IMR-90 (cell line): ENCODE measurements at regions not wholly inside any gene's neighbourhood (a gene's known extent, or its start where the extent isn't known, plus 50 kb on each side); places are given as distances from the start of the nearest gene placed in this dataset.

ENCODE experiments used
- BHLHE40 ChIP-seq: fragments of 150-350 bp; IDR thresholded peaks from 2 replicates; pipeline ENCODE4 v1.6.1; 2016; ENCODE audit warnings: mild to moderate bottlenecking, low read depth, low read length
- MXI1 ChIP-seq: IDR thresholded peaks from 2 replicates; pipeline ENCODE4 v1.6.1; 2012; ENCODE audit warnings: low read depth, mild to moderate bottlenecking, low read length, moderate library complexity, borderline replicate concordance
- RAD21 ChIP-seq: IDR thresholded peaks from 2 replicates; pipeline ENCODE4 v1.6.1; 2012; ENCODE audit warnings: low read length, improper control_type of control experiment
- TF ChIP-seq, protein P1 (sequence below): conservative IDR thresholded peaks from 2 replicates; pipeline ENCODE4 v1.5.1; 2012; ENCODE audit warnings: mild to moderate bottlenecking, low read depth, low read length, improper control_type of control experiment
- TF ChIP-seq, protein P2 (sequence below): fragments of 150-350 bp; IDR thresholded peaks from 2 replicates; pipeline ENCODE4 v1.6.1; 2016; ENCODE audit warnings: low read depth, mild to moderate bottlenecking, low read length, moderate library complexity, borderline replicate concordance

DNA sequence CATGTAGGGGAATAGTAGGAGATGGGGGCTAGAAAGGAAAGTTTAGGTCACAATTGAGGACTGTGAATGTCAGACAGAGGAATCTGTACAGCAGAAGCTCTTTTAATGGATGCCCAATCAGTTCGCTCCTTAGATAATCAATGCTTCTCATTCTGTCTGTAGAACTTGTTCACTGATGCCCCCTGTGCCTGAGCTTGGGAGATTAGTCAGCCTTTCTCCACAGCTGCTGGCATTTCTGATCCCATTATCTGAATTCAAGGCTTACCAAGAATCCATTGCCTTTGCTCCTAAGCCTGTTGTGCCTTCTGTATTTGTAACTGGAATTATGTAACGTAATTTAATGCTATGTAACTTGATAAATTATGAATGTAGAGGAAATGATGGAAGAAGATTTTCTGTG, 53.2 kb upstream of the BBS12 start:
- TF ChIP-seq, protein P1, sequence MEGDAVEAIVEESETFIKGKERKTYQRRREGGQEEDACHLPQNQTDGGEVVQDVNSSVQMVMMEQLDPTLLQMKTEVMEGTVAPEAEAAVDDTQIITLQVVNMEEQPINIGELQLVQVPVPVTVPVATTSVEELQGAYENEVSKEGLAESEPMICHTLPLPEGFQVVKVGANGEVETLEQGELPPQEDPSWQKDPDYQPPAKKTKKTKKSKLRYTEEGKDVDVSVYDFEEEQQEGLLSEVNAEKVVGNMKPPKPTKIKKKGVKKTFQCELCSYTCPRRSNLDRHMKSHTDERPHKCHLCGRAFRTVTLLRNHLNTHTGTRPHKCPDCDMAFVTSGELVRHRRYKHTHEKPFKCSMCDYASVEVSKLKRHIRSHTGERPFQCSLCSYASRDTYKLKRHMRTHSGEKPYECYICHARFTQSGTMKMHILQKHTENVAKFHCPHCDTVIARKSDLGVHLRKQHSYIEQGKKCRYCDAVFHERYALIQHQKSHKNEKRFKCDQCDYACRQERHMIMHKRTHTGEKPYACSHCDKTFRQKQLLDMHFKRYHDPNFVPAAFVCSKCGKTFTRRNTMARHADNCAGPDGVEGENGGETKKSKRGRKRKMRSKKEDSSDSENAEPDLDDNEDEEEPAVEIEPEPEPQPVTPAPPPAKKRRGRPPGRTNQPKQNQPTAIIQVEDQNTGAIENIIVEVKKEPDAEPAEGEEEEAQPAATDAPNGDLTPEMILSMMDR: no peak
- TF ChIP-seq MXI1 (no peak), RAD21 (no peak), BHLHE40 (no peak)
- TF ChIP-seq, protein P2, sequence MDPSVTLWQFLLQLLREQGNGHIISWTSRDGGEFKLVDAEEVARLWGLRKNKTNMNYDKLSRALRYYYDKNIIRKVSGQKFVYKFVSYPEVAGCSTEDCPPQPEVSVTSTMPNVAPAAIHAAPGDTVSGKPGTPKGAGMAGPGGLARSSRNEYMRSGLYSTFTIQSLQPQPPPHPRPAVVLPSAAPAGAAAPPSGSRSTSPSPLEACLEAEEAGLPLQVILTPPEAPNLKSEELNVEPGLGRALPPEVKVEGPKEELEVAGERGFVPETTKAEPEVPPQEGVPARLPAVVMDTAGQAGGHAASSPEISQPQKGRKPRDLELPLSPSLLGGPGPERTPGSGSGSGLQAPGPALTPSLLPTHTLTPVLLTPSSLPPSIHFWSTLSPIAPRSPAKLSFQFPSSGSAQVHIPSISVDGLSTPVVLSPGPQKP: no peak
